Uterus (tissue), 2 donors: ENCODE measurements at regions not wholly inside any gene's neighbourhood (a gene's known extent, or its start where the extent isn't known, plus 50 kb on each side); places are given as distances from the start of the nearest gene placed in this dataset.

Experiments used
- POLR2A ChIP-seq, 2 donors: fragments of 450-650 bp; IDR thresholded peaks; one replicate each; pipeline ENCODE4 v1.6.1; 2016; ENCODE audit warnings: antibody characterized with exemption in 2 of 2, mild to moderate bottlenecking in 1 of 2, moderate library complexity in 1 of 2
- TF ChIP-seq, protein P1 (sequence below), 4 experiments: fragments of 200-600 bp in 2 of 4; fragments of 450-650 bp in 2 of 4; sonication (generic) in 2 of 4; IDR thresholded peaks; one replicate each; pipeline ENCODE4 v1.5.1; 2016 to 2019; ENCODE audit warnings: antibody characterized with exemption in 4 of 4, mild to moderate bottlenecking in 2 of 4, moderate library complexity in 1 of 4

DNA sequence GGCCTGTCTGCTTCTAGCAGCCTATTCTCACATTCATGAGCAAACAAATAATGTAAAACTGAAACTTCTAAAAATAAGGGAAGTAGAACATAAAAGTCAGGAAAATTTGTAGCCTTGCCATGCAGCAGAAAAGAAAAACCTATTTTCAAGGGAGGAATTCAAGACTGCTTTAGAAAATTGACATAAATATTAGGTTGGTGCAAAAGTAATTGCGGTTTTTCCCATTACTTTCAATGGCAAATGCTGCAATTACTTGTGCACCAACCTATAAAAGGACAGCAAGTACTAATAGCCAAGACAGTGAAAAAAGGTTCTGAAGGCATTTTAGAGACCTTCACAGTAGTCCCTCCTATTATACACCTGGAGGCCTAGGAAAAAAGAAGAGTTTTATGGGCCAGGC, 457.8 kb downstream of the KLHL4 start:
- TF ChIP-seq, protein P1, sequence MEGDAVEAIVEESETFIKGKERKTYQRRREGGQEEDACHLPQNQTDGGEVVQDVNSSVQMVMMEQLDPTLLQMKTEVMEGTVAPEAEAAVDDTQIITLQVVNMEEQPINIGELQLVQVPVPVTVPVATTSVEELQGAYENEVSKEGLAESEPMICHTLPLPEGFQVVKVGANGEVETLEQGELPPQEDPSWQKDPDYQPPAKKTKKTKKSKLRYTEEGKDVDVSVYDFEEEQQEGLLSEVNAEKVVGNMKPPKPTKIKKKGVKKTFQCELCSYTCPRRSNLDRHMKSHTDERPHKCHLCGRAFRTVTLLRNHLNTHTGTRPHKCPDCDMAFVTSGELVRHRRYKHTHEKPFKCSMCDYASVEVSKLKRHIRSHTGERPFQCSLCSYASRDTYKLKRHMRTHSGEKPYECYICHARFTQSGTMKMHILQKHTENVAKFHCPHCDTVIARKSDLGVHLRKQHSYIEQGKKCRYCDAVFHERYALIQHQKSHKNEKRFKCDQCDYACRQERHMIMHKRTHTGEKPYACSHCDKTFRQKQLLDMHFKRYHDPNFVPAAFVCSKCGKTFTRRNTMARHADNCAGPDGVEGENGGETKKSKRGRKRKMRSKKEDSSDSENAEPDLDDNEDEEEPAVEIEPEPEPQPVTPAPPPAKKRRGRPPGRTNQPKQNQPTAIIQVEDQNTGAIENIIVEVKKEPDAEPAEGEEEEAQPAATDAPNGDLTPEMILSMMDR (IDR thresholded peaks at IDR 0.05), result no peak
- no peak for TF ChIP-seq POLR2A (IDR thresholded peaks at IDR 0.05)
